Uterus (tissue), 3 donors: ENCODE measurements at regions not wholly inside any gene's neighbourhood (a gene's known extent, or its start where the extent isn't known, plus 50 kb on each side); places are given as distances from the start of the nearest gene placed in this dataset.
"Not testable (repeated sequence)": the region's sequence is repeated elsewhere in the genome, so short reads cannot be mapped to it uniquely, and the experiment has no call there.

Experiments
- DNase-seq, 2 donors: peaks; one replicate each; pipeline ENCODE4 v3.0.0-alpha.2; 2019 to 2020
- H3K27ac ChIP-seq, 2 donors: fragments of 200-600 bp; sonication (generic); 1 replicate in 1 of 2; 2 replicates in 1 of 2; pipeline ENCODE4 v1.5.1; 2016 to 2018
- H3K27me3 ChIP-seq, 2 donors: fragments of 200-600 bp; sonication (generic); one replicate each; pipeline ENCODE4 v1.5.1; 2018 to 2019; ENCODE audit warnings: control low read depth in 1 of 2
- H3K36me3 ChIP-seq, 2 donors: fragments of 200-600 bp; sonication (generic); one replicate each; pipeline ENCODE4 v1.5.1; 2019; ENCODE audit warnings: control low read depth in 1 of 2
- H3K4me1 ChIP-seq, 2 donors: fragments of 200-600 bp; sonication (generic); one replicate each; pipeline ENCODE4 v1.5.1; 2018 to 2019; ENCODE audit warnings: control low read depth in 1 of 2
- H3K4me3 ChIP-seq, 2 donors: fragments of 200-600 bp; sonication (generic); 1 replicate in 1 of 2; 2 replicates in 1 of 2; pipeline ENCODE4 v1.5.1; 2018 to 2019; ENCODE audit warnings: mild to moderate bottlenecking in 1 of 2
- H3K9me3 ChIP-seq, 2 donors: fragments of 200-600 bp; sonication (generic); one replicate each; pipeline ENCODE4 v1.5.1; 2019; ENCODE audit warnings: control low read depth in 1 of 2
- POLR2A ChIP-seq, 2 donors: fragments of 450-650 bp; IDR thresholded peaks; one replicate each; pipeline ENCODE4 v1.6.1; 2016; ENCODE audit warnings: antibody characterized with exemption in 2 of 2, mild to moderate bottlenecking in 1 of 2, moderate library complexity in 1 of 2
- intact Hi-C: fragments of 100-400 bp; cut with DNase I; formaldehyde crosslinking; loops from one replicate; pipeline ENCODE4 v1.15.1; 2023; ENCODE audit warnings: low total_unique reads
- TF ChIP-seq, protein P1 (sequence below), 4 experiments: fragments of 200-600 bp in 2 of 4; fragments of 450-650 bp in 2 of 4; sonication (generic) in 2 of 4; IDR thresholded peaks; one replicate each; pipeline ENCODE4 v1.5.1; 2016 to 2019; ENCODE audit warnings: antibody characterized with exemption in 4 of 4, mild to moderate bottlenecking in 2 of 4, moderate library complexity in 1 of 4
- donor health status: DM: yes; HTN: yes; CAD: no.

DNA sequence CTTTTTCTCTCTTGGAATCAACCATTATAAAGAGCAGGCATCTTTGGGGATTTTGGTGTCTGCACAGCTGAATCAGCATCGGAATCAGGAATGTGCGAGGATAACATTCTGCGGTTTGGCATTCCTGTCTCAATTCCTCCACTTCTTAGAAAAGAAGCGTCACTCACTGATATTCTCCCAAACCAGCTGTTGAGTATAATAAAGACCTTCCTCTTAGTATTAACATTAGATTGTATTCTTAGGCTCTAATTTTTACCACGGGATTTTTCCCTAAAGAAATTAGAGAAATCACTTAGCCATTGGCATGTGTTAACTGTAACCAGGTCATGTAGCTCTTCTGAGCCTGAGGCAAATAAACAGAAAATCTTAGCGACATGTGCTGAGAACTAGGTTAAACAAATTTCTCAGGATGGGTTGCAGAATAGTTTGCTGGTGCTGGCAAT, 128.7 kb downstream of the TMX1 start:
- DNase-seq = peak in 1 of 2 donors; percentile 28
- intact Hi-C loops = no loop called here
- no peaks in the 10 kb centered on the region for H3K36me3 ChIP-seq
- no peak for TF ChIP-seq POLR2A (IDR thresholded peaks at IDR 0.05)
- TF ChIP-seq, protein P1, sequence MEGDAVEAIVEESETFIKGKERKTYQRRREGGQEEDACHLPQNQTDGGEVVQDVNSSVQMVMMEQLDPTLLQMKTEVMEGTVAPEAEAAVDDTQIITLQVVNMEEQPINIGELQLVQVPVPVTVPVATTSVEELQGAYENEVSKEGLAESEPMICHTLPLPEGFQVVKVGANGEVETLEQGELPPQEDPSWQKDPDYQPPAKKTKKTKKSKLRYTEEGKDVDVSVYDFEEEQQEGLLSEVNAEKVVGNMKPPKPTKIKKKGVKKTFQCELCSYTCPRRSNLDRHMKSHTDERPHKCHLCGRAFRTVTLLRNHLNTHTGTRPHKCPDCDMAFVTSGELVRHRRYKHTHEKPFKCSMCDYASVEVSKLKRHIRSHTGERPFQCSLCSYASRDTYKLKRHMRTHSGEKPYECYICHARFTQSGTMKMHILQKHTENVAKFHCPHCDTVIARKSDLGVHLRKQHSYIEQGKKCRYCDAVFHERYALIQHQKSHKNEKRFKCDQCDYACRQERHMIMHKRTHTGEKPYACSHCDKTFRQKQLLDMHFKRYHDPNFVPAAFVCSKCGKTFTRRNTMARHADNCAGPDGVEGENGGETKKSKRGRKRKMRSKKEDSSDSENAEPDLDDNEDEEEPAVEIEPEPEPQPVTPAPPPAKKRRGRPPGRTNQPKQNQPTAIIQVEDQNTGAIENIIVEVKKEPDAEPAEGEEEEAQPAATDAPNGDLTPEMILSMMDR (IDR thresholded peaks at IDR 0.05) = no peak
- H3K27ac ChIP-seq = peak overlapping the region in 1 of 2 donors; percentile 52
- H3K9me3 ChIP-seq = no peaks in the 10 kb centered on the region
- H3K4me1 ChIP-seq = no peaks in the 10 kb centered on the region
- no peak overlapping the region for H3K4me3 ChIP-seq
- no peaks in the 10 kb centered on the region for H3K27me3 ChIP-seq

DNA sequence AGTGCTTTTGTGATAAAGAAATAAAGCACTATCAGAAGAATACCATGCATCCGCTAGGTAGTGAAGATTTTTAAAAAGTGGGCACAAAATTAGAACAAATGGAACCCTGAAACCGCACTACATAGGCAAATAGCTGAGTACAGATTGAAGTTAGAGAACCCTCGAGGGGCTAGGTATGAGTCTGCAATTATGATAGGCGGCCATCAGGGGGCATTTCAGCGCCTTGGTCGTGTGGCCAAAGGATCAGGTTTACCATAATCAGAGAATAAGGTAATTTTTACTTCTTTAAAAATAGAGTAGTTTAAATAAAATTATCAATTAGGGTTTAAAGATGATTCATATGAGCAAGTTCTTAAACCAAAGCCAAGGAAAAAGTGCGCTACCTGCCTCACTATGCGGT, 129.8 kb downstream of the TMX1 start:
- Histone ChIP-seq H3K4me3 (no peak overlapping the region), H3K9me3 (no peaks in the 10 kb centered on the region), H3K4me1 (no peaks in the 10 kb centered on the region), H3K27me3 (no peaks in the 10 kb centered on the region), H3K36me3 (no peaks in the 10 kb centered on the region), H3K27ac (peak overlapping the region in 1 of 2 donors; percentile 52)
- DNase-seq = no peak
- intact Hi-C loops = no loop called here
- TF ChIP-seq, protein P1 (IDR thresholded peaks at IDR 0.05) = no peak
- no peak for TF ChIP-seq POLR2A (IDR thresholded peaks at IDR 0.05)

DNA sequence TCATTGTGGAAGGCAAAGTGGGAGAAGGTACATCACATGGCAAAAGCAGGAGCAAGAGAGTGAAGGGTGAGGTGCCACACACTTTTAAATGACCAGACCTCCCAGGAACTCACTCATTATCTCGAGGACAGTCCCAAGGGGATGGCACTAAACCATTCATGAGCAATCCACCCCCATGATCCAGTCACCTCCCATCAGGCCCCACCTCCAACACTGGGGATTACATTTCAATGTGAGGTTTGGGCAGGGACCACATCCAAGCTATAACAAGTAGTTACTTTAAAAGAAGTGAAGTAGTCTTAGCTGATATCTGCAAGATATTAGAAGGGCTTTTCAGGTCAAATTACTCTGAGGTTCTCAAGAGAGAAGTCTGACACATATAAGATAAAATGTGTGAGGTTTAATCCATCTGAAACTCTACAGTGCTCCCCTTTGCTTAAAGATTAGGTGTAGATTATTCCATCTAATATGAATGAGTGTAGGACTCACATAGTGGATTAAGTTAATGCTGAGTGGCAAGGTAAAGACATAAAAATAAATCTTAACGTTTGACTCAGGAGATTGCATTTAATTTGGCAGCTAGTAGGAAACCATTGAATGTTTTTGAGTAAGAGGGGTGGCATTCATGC, 130.8 kb downstream of the TMX1 start:
- DNase-seq = no peak
- Histone ChIP-seq H3K9me3 (no peaks in the 10 kb centered on the region), H3K4me1 (no peaks in the 10 kb centered on the region), H3K27me3 (no peaks in the 10 kb centered on the region), H3K4me3 (no peak overlapping the region), H3K36me3 (no peaks in the 10 kb centered on the region), H3K27ac (no peak overlapping the region)
- intact Hi-C loops = no loop called here
- TF ChIP-seq POLR2A (IDR thresholded peaks at IDR 0.05) = no peak
- TF ChIP-seq, protein P1 (IDR thresholded peaks at IDR 0.05) = no peak

DNA sequence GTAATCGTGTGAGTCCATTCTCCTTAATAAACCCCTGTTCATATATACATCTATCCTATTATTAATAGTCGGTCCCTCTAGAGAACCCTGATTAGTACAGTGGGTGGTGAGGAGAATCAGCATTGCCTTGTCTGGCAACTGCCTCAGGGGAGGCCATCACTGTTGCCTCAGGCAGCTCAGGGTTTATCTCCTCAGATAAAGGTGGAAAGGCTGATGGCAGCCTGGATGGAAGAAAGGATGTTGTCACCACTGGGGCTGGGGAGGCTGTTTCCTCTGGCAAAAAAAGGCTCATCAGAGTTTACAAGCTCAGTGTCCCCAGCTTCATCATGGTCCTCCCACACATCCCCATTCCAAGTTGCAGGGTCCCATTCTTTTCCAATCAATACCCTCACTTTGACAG, 137.1 kb downstream of the TMX1 start:
- DNase-seq, H3K36me3 ChIP-seq, H3K27me3 ChIP-seq, H3K4me3 ChIP-seq, H3K27ac ChIP-seq, H3K9me3 ChIP-seq, H3K4me1 ChIP-seq, intact Hi-C loops: not testable (repeated sequence)

DNA sequence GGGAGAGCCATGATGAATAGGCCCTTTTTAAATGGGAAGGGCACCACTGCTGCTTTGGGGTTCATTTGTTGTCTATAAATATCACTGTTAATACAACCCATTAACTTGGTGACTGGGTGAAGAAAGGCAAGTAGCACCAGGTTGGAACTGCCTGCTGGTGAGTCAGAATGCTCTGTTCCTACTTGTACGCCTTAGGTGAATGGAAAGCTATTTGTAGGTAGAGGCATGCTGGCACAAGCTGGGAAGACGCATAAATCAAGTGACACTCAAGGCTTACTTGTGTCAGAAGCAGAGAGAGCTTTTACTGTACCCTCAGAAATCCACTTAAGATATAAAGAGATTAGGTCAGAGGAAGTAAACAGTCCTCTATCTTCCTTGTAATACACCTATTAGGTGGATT, 142.5 kb downstream of the TMX1 start:
- DNase-seq = no peak

More for the DNA sequence above, 142.5 kb downstream of the TMX1 start:
- H3K9me3 ChIP-seq = no peaks in the 10 kb centered on the region
- H3K36me3 ChIP-seq = no peaks in the 10 kb centered on the region
- no peak for TF ChIP-seq POLR2A (IDR thresholded peaks at IDR 0.05)
- TF ChIP-seq, protein P1 (IDR thresholded peaks at IDR 0.05) = no peak
- H3K4me3 ChIP-seq = no peak overlapping the region
- no peaks in the 10 kb centered on the region for H3K4me1 ChIP-seq
- H3K27ac ChIP-seq = peak overlapping the region in 1 of 2 donors; percentile 25
- intact Hi-C loops = no loop called here
- H3K27me3 ChIP-seq = no peaks in the 10 kb centered on the region
